ENCODE measurements at regions not wholly inside any gene's neighbourhood (a gene's known extent, or its start where the extent isn't known, plus 50 kb on each side); places are given as distances from the start of the nearest gene placed in this dataset.

DNA sequence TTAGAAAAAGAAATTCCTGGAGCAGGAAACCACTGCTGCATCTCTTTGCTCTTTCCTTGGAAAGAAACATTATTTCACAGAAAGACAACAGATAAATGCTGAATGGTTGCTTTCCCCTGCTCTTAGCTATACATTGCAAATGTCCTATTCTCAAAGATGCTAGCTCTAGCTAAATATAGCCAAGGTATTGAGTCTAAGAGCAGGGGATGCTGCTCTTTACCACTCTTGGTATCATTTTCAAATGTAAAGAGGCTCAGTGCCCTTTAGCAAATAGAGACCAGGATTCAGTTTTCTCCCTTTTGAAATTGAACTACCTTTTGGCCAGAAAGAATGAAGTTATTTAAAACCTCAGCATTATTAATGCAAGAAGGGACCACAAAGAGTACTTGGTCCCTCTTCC, 104.0 kb upstream of the FUT8 start:
- DNase-seq (ENCODE audit: low read depth in 2 of 2, low spot score in 1 of 2) = no peak

DNA sequence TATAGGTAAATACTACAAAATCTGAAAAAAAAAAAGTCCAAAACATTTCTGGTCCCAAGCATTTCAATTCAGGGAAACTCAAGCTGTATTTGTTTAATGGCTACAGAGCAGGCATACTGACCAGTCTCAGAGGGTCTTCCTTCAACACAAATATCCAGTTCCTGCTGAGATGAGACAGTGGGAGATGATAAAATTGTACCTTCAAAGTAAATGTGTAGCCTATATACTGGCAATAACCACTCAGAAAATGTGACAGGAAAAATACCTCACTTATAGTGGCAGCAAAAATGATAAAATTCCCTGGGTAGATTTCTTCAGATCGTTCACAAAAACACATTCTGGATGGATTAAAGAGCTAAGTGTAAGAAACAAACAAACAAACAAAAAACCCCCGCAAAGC, 102.0 kb upstream of the FUT8 start:
- no peak for DNase-seq (ENCODE audit: low read depth in 2 of 2, low spot score in 1 of 2)

DNA sequence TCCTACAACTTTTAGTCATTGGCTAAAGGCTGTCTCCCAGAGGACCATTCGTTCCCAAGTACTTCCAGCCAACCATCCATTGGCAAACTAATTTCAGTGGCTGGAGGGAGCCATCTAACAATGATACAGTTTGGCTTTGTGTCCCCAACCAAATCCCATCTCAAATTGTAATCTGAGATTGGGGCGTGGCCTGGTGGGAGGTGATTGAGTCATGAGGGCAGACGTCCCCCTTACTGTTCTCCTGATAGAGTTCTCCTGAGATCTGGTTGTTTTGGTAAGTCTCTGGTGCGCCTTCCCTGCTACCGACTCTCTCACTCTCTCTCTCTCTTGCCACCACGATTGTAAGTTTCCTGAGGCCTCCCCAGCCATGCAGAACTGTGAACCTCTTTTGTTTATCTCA, 99.7 kb upstream of the FUT8 start:
- DNase-seq (ENCODE audit: low read depth in 2 of 2, low spot score in 1 of 2) = no peak

DNA sequence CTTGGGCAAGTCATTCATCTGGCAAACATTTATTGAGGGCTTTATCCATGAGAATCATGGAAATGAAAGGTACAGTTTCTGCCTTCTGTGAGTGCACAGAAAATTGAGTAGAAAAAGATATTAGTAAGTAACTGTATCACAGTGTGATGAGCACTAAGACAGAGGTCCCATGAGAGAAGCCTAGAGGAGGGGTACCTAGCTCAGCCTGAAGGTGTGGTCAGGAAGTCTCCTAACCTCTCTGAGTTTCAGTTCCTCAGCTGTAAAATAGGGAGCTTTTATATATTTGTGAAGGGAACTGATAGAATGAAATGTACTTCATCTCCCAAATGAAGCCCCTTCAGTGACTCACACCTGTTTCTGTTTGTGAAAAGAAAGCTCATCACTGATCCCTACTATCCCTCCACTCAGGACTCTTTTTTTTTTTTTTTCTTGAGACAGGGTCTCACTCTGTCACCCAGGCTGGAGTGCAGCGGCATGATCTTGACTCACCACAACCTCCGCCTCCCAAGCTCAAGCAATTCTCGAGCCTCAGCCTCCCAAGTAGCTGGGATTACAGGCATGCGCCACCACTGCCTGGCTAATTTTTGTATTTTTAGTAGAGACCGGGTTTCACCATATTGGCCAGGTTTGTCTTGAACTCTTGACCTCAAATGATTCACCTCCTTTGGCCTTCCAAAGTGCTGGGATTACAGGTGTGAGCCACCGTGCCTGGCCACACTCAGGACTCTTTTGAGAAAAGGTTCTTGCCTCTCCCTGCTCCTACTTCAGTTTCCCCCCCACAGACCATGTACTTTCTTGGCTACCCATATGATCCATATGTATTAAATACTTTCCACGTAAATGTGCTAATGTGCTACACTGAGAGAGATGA, 93.7 kb upstream of the FUT8 start:
- DNase-seq (ENCODE audit: low read depth in 2 of 2, low spot score in 1 of 2) = no peak

DNA sequence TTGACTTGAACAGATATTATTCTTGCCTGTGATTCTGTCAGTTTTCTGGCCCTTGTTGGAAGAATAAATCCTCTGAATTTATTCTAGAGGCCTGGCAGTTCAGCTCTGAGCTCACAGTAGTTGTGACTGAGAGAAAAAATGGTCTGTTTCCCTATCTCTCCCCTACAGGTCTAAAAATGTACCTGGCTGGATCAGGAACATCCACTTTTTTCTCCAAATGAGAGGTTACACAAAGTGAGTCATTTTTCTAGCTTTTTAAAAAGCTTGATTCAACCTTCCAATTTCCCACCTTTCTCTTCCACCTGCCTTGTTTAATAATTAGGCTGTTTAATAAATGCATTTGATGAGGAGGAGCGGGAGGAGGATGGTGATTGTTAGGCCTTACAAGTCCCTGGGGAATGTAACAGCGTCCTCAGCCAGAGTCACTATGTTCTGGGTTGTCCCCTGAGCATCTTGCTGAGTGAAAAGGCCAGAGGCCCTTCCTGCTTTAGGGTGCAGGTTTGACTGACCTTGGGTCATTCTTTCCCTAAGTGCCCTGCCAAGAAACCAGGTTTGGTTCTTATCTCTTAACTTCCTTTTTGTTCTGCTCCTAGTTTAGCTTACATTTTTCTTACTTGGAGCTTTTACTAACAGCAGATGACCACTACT, 91.7 kb upstream of the FUT8 start:
- no peak for DNase-seq (ENCODE audit: low read depth in 2 of 2, low spot score in 1 of 2)

DNA sequence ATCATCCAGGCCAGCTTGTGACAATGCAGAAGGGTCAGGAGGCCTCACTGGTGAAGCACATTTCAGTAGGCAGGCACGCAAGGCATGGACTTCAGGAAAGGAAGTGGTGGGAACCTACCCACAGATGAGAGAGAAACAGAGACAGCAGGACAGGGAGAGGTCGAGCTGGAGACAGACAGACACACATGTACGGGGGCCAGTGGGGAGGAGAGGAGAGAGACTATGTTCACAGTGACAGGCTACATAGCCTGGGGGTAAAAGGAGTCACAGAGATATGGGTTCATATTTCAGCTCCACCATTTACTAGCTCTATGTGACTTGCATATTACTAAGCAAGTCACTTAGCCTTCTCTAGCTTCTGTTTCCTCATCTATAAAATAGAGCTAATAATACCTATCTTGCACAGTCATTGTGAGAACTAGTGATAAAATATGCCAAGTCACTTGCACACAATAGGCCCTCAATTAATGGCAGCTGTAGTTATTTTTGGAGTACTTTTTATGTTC, 91.1 kb upstream of the FUT8 start:
- DNase-seq (ENCODE audit: low read depth in 2 of 2, low spot score in 1 of 2) = no peak

DNA sequence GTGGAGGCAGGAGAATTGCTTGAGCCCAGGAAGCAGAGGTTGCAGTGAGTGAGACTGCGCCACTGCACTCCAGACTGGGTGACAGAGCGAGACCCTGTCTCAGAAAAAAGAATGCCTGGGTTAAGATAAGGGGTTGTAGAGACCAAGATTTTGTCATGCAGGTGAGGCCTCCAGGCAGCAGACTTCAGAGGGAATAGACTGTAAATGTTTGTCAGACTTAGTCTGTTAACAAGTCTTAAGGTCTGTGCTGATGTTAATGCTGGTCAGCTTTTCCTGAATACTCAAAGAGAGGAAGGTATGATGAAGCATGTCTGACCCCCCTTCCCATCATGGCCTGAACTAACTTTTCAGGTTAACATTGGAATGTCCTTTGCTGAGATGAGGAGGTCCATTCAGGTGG, 83.0 kb upstream of the FUT8 start:
- DNase-seq (ENCODE audit: low read depth in 2 of 2, low spot score in 1 of 2) = no peak

DNA sequence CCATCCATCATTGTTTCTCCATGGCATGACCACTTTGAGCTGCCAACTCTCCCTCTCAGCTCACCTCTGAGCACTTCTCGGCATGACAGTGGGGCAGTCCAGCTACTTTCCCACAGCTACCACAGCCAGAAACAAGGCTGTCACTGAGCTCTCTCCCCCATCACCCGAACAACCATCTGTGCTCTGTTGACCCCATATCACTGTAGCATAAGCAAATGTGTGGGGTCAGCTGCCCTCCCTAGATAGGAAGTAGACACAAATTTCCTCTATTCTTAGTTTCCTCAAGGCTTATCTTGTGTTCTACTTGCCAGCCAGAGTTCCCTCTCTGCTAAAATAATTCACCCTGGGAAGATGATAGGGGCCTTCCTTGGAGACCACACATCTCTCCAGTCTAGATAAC, 82.6 kb upstream of the FUT8 start:
- DNase-seq (ENCODE audit: low read depth in 2 of 2, low spot score in 1 of 2) = no peak

DNA sequence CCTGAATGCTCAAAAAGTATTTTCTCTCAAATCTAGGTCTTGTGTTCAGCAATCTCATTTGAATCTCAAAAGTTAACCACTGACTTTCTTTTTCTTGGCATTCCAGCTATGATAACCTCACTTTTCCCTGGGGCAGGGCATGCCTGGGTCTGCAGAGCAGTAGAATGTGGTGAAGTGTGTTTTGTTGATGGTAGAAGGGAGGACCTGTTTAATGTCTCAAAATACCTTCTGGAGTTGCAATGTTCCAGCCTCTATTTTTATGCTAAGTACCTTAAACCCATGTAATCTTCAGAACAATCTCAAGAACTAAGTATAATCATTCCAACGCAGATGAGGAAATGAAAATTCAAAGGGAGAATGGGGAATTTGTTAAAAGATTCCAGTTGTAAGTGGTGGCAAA, 82.1 kb upstream of the FUT8 start:
- no peak for DNase-seq (ENCODE audit: low read depth in 2 of 2, low spot score in 1 of 2)

DNA sequence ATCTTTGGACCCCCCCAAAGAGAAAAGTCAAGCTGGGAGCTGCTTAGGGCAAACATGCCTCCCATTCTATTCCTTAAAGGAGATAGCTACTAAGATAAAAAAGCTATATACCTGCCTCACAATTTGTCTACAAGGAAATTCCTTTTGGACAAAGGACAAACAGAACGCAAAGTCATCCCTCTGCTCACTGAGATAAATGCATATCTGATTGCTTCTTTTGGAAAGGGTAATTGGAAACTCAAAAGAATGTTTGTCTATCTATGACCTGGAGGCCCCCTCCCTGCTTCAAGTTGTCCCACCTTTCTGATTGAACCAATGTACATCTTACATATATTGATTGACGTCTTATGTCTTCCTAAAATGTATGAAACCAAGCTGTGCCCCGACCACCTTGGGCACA, 80.9 kb upstream of the FUT8 start:
- no peak for DNase-seq (ENCODE audit: low read depth in 2 of 2, low spot score in 1 of 2)

DNA sequence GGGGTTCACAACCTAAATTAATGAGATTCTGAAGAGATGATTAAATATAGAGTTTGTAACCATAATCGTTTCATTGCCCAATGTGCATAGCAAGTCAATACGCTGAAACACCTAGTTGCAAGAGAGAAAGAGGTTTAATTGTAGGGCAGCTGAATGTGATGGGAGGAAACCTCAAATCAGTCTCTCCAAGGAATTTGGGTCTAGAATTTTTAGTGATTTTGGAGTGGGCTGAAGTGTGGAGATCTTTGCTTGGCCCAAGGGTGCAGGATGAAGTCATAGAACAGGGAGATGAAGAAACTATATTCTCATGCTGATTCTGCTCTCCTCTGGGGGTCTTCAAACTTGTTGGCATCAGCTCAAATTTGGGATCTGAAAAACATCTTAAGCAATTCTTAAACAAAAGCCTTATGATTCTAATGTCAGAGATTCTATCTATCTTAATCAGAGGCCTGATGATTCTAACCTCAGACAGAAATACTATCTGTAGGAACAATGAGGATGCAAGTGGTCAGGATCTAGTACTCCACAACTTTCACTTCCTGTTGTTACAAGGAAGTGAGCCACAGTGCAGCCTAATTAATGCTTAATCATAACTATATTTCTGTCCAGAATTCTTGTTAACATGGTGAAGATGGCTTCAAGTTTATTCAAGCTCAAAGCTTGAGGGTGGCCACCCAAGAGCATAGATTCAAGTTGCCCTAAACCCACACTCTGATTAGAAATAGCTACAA, 80.2 kb upstream of the FUT8 start:
- no peak for DNase-seq (ENCODE audit: low read depth in 2 of 2, low spot score in 1 of 2)

DNA sequence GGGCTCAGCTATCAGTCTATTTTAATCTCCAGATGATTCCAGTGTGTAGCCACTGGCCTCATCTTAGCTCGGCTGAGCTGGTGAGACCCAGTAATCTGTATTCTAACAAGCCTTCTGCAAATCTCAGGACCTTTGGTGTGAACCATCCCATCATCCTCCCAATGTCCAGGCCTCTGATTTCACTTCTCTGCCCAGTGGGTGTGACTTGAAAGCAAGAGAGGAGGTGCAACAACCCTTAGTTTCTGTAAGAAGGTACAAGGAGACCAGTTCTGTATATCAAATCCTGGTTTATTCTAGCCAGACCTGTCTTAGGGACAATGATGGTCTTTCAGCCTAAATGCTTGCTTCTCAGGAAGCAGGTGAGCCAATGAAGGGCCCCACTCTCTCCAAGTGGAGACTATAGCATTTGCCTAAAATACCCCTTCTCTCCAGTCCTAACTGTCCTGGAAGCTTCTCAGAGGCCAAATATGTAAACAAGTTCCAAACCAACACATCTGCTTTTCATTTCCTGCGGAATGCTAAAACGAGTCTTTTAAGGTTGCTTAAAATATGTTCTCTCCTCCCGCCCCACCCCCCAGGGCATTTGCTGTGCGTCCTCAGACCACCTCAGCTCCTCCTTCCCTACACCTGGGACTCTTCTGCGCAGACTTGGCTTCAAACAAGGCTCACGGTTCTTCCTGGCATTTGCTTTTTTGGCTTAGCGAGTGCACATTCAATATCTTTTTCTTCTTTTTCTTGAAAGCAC, 78.4 kb upstream of the FUT8 start:
- no peak for DNase-seq (ENCODE audit: low read depth in 2 of 2, low spot score in 1 of 2)

DNA sequence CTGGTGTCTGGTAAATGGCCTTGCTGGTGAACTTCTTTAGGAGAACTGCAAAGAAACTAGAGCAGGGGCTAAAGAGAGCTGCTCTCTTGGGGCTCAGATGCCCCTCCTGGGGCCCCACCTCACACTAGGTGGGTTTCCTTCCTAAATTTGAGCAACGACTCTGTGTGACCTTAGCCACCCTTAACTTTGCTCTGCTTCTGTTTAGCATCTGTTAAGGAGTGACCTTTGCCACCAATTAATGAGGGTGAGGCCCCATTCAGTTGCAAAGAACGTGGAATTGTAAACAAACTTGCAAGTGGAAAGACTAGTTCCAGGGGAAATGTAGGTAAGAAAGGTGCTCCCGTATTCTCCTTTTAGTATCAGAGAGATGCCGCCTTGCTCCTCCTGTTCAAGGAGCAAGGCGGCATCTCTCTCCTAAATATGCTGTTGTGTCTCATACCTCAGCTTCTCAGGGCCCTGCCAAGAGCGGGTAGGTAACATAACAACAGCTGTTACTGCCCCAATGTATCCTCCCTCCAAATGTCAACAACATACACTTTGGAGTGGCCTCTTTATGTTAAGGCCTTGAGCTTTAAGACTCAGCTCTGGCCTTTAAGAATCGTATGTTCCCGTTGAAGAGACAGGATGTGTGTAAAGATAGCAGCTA, 77.6 kb upstream of the FUT8 start:
- no peak for DNase-seq (ENCODE audit: low read depth in 2 of 2, low spot score in 1 of 2)

DNA sequence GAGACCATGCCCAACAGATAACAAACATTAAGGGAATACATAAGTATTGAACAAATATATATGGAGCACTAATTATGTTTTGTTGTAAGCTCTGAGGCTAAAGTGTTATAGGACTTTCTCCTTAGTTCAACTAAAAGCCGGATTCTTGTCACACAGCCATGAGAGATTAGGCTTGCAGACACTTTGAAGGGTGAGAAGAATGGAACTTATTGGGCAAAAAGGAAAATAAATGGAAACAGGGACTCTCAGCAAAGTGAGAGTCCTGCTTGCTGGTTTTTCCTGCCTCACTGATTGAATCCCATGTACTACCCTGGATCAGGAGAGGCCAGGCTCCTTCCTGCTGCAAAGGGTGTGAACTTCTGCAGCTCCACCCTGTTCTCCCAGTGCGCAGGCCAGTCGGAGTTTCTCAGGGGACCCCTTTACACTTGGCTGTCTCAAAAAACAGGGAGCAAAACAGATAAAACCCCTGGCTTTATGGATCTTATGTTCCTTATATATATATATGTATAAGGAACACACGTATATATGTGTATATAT, 77.1 kb upstream of the FUT8 start:
- no peak for DNase-seq (ENCODE audit: low read depth in 2 of 2, low spot score in 1 of 2)

DNA sequence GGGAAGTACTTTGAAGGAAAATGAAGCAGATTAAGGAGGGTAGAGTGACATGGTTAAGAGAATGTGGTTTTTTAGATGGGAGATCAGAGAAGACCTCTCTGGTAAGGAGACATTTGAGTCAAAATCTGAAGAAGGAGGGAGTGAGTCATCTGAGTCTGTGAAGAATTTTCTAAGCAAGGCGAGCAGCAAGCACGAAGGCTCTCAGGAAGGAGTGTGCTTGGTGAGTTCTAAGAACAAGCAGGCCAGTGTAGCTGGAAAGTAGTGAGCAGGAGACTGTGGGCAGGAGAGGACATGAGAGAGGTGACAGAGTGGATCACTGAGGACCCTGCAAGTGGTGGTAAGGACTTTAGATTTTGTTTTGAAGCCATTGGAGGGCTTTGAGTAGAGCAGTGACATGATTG, 76.3 kb upstream of the FUT8 start:
- DNase-seq (ENCODE audit: low read depth in 2 of 2, low spot score in 1 of 2) = no peak

DNA sequence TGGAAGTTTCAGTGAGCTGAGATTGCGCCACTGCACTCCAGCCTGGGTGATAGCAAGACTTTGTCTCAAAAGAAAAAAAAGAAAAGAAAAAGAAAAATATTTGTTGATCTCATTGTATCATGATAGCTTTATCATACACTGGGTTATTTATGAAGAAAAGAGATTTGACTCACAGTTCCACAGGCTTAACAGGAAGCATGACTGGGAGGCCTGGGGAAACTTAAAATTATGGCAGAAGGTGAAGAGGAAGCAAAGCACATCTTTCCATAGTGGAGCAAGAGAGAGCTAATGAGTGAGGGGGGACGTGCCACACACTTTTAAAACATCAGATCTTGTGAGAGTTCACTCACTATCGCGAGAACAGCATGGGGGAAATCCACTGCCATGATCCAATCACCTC, 72.7 kb upstream of the FUT8 start:
- DNase-seq (ENCODE audit: low read depth in 2 of 2, low spot score in 1 of 2) = no peak

DNA sequence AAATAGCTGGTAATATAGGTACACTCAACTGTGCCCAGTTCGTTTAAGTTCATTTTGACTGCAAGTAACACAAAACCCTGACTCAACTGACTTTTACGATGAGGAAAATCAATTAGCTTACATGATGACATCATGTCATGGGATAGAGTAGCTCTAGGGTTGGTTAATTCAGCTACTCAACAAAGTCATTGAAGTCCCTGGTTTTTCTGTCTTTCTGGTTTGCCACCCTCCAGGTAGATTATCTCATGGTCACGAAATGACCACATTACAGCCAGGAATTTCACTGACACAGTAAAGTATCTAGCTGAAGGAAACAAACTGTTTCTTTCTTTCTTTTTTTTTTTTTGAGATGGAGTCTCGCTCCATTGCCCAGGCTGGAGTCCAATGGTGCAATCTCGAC, 68.5 kb upstream of the FUT8 start:
- no peak for DNase-seq (ENCODE audit: low read depth in 2 of 2, low spot score in 1 of 2)

DNA sequence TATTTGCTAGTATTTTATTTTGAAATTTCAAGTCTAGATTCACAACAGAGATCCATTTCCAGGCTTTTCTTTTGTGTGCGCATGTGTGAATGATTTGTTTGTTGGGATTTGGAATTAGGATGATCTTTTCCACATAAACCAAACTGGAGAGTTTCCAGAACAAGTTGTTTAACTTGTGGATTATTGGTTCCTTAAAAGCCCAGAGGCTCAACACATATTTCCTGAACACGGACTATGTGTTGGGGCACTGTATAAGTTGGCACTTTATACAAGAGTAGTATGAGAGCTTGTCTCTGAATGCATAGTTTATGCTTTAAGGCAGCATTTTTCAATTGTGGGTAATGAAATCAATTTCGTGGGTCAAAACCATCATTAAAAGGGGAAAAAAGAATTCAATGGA, 67.3 kb upstream of the FUT8 start:
- DNase-seq (ENCODE audit: low read depth in 2 of 2, low spot score in 1 of 2) = no peak

DNA sequence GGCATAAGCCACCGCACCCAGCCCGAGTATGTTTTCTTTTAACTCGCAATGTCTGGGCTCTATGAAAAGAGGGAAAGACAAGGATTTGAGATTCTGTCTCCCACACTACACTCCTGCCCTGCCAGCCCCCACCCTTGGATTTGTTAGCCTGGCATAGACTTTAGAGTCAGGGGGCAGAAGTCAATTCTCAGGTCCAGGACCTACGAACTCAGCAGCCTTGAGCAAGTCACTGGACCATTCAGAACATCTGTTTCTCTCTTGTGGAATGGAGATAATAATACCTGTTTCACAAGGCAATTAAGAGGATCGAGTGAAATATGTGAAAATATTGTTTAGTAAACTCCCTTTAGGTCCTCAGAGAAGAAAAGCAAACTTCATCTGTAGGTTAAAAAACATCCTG, 66.1 kb upstream of the FUT8 start:
- DNase-seq (ENCODE audit: low read depth in 2 of 2, low spot score in 1 of 2) = no peak

DNA sequence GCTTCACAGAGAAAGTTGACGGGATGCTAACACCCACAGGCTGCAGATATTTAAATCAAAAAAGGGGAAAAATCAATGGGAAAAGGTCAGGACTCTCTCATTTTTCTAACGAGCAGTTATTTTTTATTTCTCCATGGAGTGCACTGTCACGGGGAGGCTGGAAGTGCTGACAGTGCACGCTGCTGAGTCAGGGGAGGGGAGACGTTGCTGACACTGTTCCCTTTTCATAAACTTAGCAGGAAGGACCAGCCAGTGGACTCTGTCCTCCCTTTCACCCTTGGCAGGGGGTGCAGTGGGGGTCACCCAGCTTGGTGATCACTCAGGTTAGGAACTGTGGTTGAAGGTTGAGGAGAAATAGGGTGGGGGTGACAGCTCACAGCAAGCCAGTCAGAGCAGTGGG, 65.6 kb upstream of the FUT8 start:
- DNase-seq (ENCODE audit: low read depth in 2 of 2, low spot score in 1 of 2) = no peak

DNA sequence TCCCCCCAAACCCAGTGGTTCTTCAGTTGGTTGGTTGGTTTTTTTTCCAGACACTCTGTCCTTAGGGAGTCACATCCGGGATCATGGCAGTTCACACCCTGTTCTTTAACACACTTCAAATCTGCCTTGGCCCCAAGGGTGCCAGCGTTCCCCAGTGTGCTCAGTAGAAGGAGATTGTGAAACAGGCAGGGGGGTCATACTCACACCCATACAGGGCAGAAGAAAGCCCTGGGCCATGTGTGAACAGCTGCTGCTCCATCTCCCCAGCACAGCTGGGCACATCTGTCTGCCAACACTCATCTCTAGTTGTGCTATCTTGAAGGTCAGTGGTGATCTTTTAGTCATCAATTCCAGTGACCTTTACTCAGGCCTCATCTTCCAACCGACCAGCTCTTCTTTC, 64.4 kb upstream of the FUT8 start:
- no peak for DNase-seq (ENCODE audit: low read depth in 2 of 2, low spot score in 1 of 2)

Measured in stimulated activated CD8-positive, alpha-beta memory T cell treated with anti-CD3 and anti-CD28 coated beads, Interleukin-4, amount 100 ng/mL, for 1 hour (primary cell).